COLO668 (cell line): ENCODE measurements at regions not wholly inside any gene's neighbourhood (a gene's known extent, or its start where the extent isn't known, plus 50 kb on each side); places are given as distances from the start of the nearest gene placed in this dataset.

Source experiments
- DNase-seq: peaks from one replicate; lab custom pipeline; 2025; ENCODE audit not compliant: unreplicated experiment; lab: John Stamatoyannopoulos, UW

GRCh38 chr4:57924951-57925350, 814.8 kb upstream of the IGFBP7 start:
- DNase-seq = no peak

- DNase-seq = no peak
These were observed 806.3 kb upstream of the IGFBP7 start for GRCh38 chr4:57916479-57916878.

GRCh38 chr4:57911203-57911602, 801.0 kb upstream of the IGFBP7 start:
- no peak for DNase-seq

- no peak for DNase-seq
These were observed 800.0 kb upstream of the IGFBP7 start for GRCh38 chr4:57910151-57910550.

GRCh38 chr4:57905965-57906364, 795.8 kb upstream of the IGFBP7 start:
- DNase-seq = no peak

GRCh38 chr4:57877047-57877458, 766.9 kb upstream of the IGFBP7 start:
- DNase-seq = no peak

- DNase-seq = no peak
These were observed 765.7 kb upstream of the IGFBP7 start for GRCh38 chr4:57875829-57876392.

GRCh38 chr4:57866468-57867171, 756.4 kb upstream of the IGFBP7 start:
- no peak for DNase-seq

- DNase-seq = no peak
These were observed 755.1 kb upstream of the IGFBP7 start for GRCh38 chr4:57865264-57865663.

- DNase-seq = no peak
These were observed 744.6 kb upstream of the IGFBP7 start for GRCh38 chr4:57854748-57855147.

GRCh38 chr4:57850141-57850540, 740.0 kb upstream of the IGFBP7 start:
- no peak for DNase-seq

GRCh38 chr4:57832083-57832482, 721.9 kb upstream of the IGFBP7 start:
- DNase-seq = no peak

GRCh38 chr4:57789666-57790065, 679.5 kb upstream of the IGFBP7 start:
- no peak for DNase-seq

GRCh38 chr4:57777876-57778275, 667.7 kb upstream of the IGFBP7 start:
- no peak for DNase-seq

GRCh38 chr4:57774681-57775080, 664.5 kb upstream of the IGFBP7 start:
- no peak for DNase-seq

- DNase-seq = no peak
These were observed 664.0 kb upstream of the IGFBP7 start for GRCh38 chr4:57774171-57774570.

GRCh38 chr4:57766341-57766740, 656.2 kb upstream of the IGFBP7 start:
- no peak for DNase-seq

- DNase-seq = no peak
These were observed 654.7 kb upstream of the IGFBP7 start for GRCh38 chr4:57764856-57765255.

- DNase-seq = no peak
These were observed 652.9 kb upstream of the IGFBP7 start for GRCh38 chr4:57763070-57763469.

GRCh38 chr4:57740625-57741190, 630.5 kb upstream of the IGFBP7 start:
- DNase-seq = no peak

- DNase-seq = no peak
These were observed 626.6 kb upstream of the IGFBP7 start for GRCh38 chr4:57736781-57737180.

GRCh38 chr4:57734104-57734670, 624.0 kb upstream of the IGFBP7 start:
- DNase-seq = no peak
